ENCODE measurements at regions not wholly inside any gene's neighbourhood (a gene's known extent, or its start where the extent isn't known, plus 50 kb on each side); places are given as distances from the start of the nearest gene placed in this dataset.

DNA sequence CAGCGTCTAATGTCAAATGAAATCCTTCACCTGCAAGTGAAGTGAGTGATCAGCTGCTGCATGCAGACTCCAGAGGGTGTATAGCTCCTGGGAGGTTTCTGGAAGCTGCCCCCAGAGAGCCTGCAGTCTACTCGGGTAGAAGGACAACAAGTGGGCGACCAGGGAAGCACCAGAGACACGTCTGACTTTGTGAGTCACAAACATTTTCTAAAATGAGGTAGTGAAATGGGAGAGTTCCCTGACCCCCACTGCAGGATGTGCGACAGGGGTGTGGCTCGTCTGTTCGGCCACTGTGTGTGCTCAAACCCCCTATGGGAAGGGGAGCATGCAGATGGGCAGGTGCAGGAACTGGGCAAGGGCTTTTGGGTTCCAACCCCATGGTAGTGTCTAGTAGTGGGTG lies 177.1 kb upstream of the PRKCQ start:
- H3K79me2 ChIP-seq (ENCODE audit: insufficient read depth, low read length): no peaks in the 10 kb centered on the region
- no peaks in the 10 kb centered on the region for H3K36me3 ChIP-seq (ENCODE audit: control insufficient read depth in 1 of 2, insufficient read depth in 2 of 2, low read length in 2 of 2)
- no peak overlapping the region for H3K4me2 ChIP-seq (ENCODE audit: low read length)
- no peaks in the 10 kb centered on the region for H4K20me1 ChIP-seq (ENCODE audit: insufficient read depth)
- H2AFZ ChIP-seq (ENCODE audit: low read depth, low read length, poor library complexity, severe bottlenecking): no peak overlapping the region
- no peak for TF ChIP-seq POLR2A (IDR thresholded peaks at IDR 0.05; ENCODE audit: borderline replicate concordance, extremely low read depth, insufficient read depth, insufficient read length)
- TF ChIP-seq, protein P1, sequence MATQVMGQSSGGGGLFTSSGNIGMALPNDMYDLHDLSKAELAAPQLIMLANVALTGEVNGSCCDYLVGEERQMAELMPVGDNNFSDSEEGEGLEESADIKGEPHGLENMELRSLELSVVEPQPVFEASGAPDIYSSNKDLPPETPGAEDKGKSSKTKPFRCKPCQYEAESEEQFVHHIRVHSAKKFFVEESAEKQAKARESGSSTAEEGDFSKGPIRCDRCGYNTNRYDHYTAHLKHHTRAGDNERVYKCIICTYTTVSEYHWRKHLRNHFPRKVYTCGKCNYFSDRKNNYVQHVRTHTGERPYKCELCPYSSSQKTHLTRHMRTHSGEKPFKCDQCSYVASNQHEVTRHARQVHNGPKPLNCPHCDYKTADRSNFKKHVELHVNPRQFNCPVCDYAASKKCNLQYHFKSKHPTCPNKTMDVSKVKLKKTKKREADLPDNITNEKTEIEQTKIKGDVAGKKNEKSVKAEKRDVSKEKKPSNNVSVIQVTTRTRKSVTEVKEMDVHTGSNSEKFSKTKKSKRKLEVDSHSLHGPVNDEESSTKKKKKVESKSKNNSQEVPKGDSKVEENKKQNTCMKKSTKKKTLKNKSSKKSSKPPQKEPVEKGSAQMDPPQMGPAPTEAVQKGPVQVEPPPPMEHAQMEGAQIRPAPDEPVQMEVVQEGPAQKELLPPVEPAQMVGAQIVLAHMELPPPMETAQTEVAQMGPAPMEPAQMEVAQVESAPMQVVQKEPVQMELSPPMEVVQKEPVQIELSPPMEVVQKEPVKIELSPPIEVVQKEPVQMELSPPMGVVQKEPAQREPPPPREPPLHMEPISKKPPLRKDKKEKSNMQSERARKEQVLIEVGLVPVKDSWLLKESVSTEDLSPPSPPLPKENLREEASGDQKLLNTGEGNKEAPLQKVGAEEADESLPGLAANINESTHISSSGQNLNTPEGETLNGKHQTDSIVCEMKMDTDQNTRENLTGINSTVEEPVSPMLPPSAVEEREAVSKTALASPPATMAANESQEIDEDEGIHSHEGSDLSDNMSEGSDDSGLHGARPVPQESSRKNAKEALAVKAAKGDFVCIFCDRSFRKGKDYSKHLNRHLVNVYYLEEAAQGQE (IDR thresholded peaks at IDR 0.05; ENCODE audit: low read depth): no peak
- no peak for TF ChIP-seq EGR1 (IDR thresholded peaks at IDR 0.05; ENCODE audit: low read depth)
- no peak for TF ChIP-seq SRF (IDR thresholded peaks at IDR 0.05; ENCODE audit: low read depth)
- TF ChIP-seq FOSL1 (IDR thresholded peaks at IDR 0.05; ENCODE audit: low read depth): no peak
- TF ChIP-seq POLR2AphosphoS5 (IDR thresholded peaks at IDR 0.05; ENCODE audit: low read depth, low read length): no peak
- no peak for TF ChIP-seq EZH2phosphoT487 (IDR thresholded peaks at IDR 0.05; ENCODE audit: borderline replicate concordance)
- no peak for TF ChIP-seq YY1 (IDR thresholded peaks at IDR 0.05; ENCODE audit: extremely low read depth, insufficient replicate concordance, low read depth, low read length)
- TF ChIP-seq CBX3 (IDR thresholded peaks at IDR 0.05; ENCODE audit: low read depth): no peak
- TF ChIP-seq ZFX (IDR thresholded peaks at IDR 0.05): no peak
- TF ChIP-seq, protein P2, sequence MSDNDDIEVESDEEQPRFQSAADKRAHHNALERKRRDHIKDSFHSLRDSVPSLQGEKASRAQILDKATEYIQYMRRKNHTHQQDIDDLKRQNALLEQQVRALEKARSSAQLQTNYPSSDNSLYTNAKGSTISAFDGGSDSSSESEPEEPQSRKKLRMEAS (IDR thresholded peaks at IDR 0.05): no peak
- TF ChIP-seq, protein P3, sequence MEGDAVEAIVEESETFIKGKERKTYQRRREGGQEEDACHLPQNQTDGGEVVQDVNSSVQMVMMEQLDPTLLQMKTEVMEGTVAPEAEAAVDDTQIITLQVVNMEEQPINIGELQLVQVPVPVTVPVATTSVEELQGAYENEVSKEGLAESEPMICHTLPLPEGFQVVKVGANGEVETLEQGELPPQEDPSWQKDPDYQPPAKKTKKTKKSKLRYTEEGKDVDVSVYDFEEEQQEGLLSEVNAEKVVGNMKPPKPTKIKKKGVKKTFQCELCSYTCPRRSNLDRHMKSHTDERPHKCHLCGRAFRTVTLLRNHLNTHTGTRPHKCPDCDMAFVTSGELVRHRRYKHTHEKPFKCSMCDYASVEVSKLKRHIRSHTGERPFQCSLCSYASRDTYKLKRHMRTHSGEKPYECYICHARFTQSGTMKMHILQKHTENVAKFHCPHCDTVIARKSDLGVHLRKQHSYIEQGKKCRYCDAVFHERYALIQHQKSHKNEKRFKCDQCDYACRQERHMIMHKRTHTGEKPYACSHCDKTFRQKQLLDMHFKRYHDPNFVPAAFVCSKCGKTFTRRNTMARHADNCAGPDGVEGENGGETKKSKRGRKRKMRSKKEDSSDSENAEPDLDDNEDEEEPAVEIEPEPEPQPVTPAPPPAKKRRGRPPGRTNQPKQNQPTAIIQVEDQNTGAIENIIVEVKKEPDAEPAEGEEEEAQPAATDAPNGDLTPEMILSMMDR (IDR thresholded peaks at IDR 0.05 in 2 of 3, conservative IDR thresholded peaks at IDR 0.05 in 1 of 3; ENCODE audit: borderline replicate concordance in 1 of 3, insufficient read depth in 1 of 3, low read depth in 2 of 3, low read length in 2 of 3): no peak
- no peak for TF ChIP-seq ZNF274 (IDR thresholded peaks at IDR 0.05; ENCODE audit: low read depth, low read length)
- TF ChIP-seq SIN3A (IDR thresholded peaks at IDR 0.05; ENCODE audit: low read depth): no peak
- no peak for TF ChIP-seq JUND (IDR thresholded peaks at IDR 0.05)
- TF ChIP-seq EZH2 (IDR thresholded peaks at IDR 0.05): no peak
- no peak for TF ChIP-seq RAD21 (IDR thresholded peaks at IDR 0.05; ENCODE audit: low read depth)
- H3K4me3 ChIP-seq (replicated peaks in 1 of 2; ENCODE audit: low read depth in 1 of 2, low read length in 2 of 2): no peak overlapping the region
- H3K9me3 ChIP-seq (ENCODE audit: control insufficient read depth in 1 of 2, insufficient read depth in 1 of 2, low read depth in 1 of 2, low read length in 2 of 2): no peaks in the 10 kb centered on the region
- ChIA-PET CTCF (no interaction called here), RAD21 (ENCODE audit: low non-redundant PET in 1 of 2, low total read pairs in 2 of 2, uncharacterized antibody in 2 of 2, unreplicated experiment in 2 of 2) (no interaction called here), POLR2A (no interaction called here)
- intact Hi-C loops (cut with micrococcal nuclease): no loop called here
- no peaks in the 10 kb centered on the region; the same call in 1 of the 2 replicates for H3K27me3 ChIP-seq (ENCODE audit: insufficient read depth, low read length)
- no peak overlapping the region for H3K9ac ChIP-seq (ENCODE audit: low read length)
- no TSS peak for BruUV-seq (replicated peaks)
- ATAC-seq (no peak), DNase-seq (ENCODE audit: low read depth, low spot score) (no peak)
- H3K27ac ChIP-seq (ENCODE audit: low read depth, low read length): no peak overlapping the region
- no peaks in the 10 kb centered on the region for H3K9me2 ChIP-seq (ENCODE audit: insufficient read depth)
- H3K4me1 ChIP-seq (ENCODE audit: control insufficient read depth in 1 of 2, insufficient read depth in 2 of 2, low read length in 2 of 2): peaks cover 0 to 10% of the 10 kb centered on the region in 2 experiments; a peak in 1 of 4 replicates

Measured in HCT116 (cell line).